Keratinocyte (primary cell): ENCODE measurements at regions not wholly inside any gene's neighbourhood (a gene's known extent, or its start where the extent isn't known, plus 50 kb on each side); places are given as distances from the start of the nearest gene placed in this dataset.

Experiments
- CTCF ChIP-seq, 3 experiments: IDR thresholded peaks in 1 of 3; conservative IDR thresholded peaks in 1 of 3; optimal IDR thresholded peaks in 1 of 3; 2 replicates in 2 of 3; 3 replicates in 1 of 3; pipeline versions ENCODE3 to v1.5.1; 2011; ENCODE audit warnings: low read length in 3 of 3, mild to moderate bottlenecking in 3 of 3, moderate library complexity in 2 of 3, control low read depth in 1 of 3, inconsistent platforms in 1 of 3; ENCODE audit not compliant: insufficient read depth in 2 of 3; ENCODE audit errors: extremely low read depth in 1 of 3
- EZH2 ChIP-seq: IDR thresholded peaks from one replicate; pipeline ENCODE4 v1.6.1; 2012; ENCODE audit warnings: inconsistent platforms, mild to moderate bottlenecking, low read length, moderate library complexity

GRCh38 chr4:158013858-158014257 is 159.0 kb downstream of the GASK1B start:
- no peak for TF ChIP-seq CTCF (optimal IDR thresholded peaks at IDR 0.05 in 1 of 3, IDR thresholded peaks at IDR 0.05 in 1 of 3, conservative IDR thresholded peaks at IDR 0.05 in 1 of 3; ENCODE audit: extremely low read depth in 1 of 3, insufficient read depth in 2 of 3, low read length in 3 of 3)
- TF ChIP-seq EZH2, result no peak
